C4-2B (cell line): ENCODE measurements at regions not wholly inside any gene's neighbourhood (a gene's known extent, or its start where the extent isn't known, plus 50 kb on each side); places are given as distances from the start of the nearest gene placed in this dataset.

ENCODE experiments used
- CTCF ChIP-seq: fragments of 450-650 bp; conservative IDR thresholded peaks from 2 replicates; pipeline ENCODE4 v1.5.1; 2017; ENCODE audit warnings: mild to moderate bottlenecking
- ZFX ChIP-seq: fragments of 450-650 bp; IDR thresholded peaks from 2 replicates; pipeline ENCODE4 v1.6.1; 2017

DNA sequence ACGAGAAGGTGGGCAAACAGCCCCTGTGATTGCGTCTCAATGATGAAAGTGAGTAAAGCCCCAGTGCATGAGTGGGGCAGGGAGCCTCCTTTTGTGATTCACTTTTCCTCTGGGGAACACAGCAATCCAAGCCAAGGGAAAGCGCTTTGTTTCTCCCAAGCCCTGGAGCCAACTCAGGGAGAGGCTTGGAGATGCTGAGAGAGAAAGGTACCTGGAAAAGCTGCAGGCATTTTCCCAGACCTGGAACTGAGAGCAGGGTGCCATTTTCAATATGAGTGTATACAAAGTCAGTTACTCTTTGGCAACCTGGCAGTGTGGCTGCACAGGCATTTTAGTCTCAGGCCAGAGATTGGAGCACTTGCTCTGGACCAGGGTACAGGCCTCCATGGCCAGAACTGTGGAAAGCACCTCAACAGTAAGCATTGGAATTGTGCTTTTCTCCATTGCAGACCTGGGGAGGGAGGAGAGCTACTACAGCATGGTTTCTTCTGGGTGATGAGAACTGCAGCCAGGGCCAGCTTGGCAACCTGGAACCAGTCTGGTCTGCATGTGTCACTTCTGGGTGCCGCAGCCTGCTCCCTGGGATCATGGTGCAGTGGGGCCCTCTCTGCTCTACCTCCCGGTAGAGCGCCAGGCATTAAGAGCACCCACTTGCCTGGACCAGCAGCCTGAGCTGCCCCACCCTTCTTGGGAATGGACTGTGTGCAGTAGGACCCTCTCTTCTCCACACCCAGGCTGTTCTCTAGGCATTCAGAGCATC lies 89.0 kb upstream of the CDH5 start:
- TF ChIP-seq CTCF = no peak
- TF ChIP-seq ZFX = no peak
